ENCODE measurements at regions not wholly inside any gene's neighbourhood (a gene's known extent, or its start where the extent isn't known, plus 50 kb on each side); places are given as distances from the start of the nearest gene placed in this dataset.

DNA sequence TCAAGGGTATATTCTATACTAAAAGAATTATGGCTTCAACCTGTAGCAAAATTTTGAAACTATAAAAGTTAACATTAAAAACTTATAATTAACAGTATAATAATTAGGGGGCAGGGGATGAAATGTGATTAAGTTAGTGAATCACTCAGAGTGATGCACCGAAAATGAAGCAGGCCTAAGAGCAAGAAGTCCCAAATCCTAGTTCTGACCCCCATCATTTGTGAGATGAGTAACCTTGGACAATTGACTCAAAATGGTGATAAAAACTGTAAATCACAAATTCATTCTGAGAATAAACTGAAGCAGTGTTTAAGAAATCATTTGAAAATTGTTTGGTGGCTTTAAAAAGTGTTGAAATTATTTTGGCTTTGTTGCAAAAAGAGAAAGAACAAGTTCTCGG lies 56.8 kb downstream of the KLF12 start:
- TF ChIP-seq, protein P1, sequence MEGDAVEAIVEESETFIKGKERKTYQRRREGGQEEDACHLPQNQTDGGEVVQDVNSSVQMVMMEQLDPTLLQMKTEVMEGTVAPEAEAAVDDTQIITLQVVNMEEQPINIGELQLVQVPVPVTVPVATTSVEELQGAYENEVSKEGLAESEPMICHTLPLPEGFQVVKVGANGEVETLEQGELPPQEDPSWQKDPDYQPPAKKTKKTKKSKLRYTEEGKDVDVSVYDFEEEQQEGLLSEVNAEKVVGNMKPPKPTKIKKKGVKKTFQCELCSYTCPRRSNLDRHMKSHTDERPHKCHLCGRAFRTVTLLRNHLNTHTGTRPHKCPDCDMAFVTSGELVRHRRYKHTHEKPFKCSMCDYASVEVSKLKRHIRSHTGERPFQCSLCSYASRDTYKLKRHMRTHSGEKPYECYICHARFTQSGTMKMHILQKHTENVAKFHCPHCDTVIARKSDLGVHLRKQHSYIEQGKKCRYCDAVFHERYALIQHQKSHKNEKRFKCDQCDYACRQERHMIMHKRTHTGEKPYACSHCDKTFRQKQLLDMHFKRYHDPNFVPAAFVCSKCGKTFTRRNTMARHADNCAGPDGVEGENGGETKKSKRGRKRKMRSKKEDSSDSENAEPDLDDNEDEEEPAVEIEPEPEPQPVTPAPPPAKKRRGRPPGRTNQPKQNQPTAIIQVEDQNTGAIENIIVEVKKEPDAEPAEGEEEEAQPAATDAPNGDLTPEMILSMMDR (IDR thresholded peaks at IDR 0.05), result no peak
- ATAC-seq, result no peak
- H3K4me1 ChIP-seq, result peaks cover 25% of the 10 kb centered on the region
- 70 to 76% (median 71%) methylated on average over 2 of the region's 2 CpGs for WGBS, 3 donors
- H3K4me3 ChIP-seq, result no peak overlapping the region
- H3K9me3 ChIP-seq, result no peaks in the 10 kb centered on the region
- H3K36me3 ChIP-seq (ENCODE audit: insufficient read depth in 1 of 2, low read depth in 1 of 2), result no peaks in the 10 kb centered on the region
- intact Hi-C loops (cut with DNase I), result loop anchor here in 1 of 2 donors (10.0 kb wide), 1 partner anchor 47 kb away; no protein-coding TSS in a partner anchor
- no peak for DNase-seq
- H3K27ac ChIP-seq, result no peak overlapping the region
- H3K27me3 ChIP-seq (ENCODE audit: insufficient read depth in 3 of 3, low read length in 2 of 3), result no peaks in the 10 kb centered on the region

DNA sequence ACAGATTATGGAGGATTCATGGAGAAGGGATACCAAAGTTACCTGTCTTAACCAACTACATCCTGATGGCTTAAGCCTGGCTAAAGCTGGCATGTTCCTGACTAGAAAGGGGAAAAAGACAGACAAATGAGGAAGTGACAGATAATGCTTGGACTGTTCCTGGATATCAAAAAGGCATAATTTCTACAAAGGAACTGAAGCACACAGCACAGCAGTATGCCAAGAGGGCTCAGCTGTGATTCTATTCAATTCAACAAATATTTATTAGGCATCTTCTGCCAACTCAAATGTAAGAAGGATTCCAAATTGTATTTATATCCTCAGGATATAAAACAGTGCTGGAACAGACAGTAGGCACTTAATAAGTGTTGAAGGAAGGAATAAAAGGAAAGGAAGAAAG lies 59.5 kb downstream of the KLF12 start:
- Histone ChIP-seq H3K36me3 (ENCODE audit: insufficient read depth in 1 of 2, low read depth in 1 of 2) (no peaks in the 10 kb centered on the region), H3K27me3 (ENCODE audit: insufficient read depth in 3 of 3, low read length in 2 of 3) (no peaks in the 10 kb centered on the region), H3K27ac (no peak overlapping the region), H3K9me3 (no peaks in the 10 kb centered on the region), H3K4me3 (no peak overlapping the region), H3K4me1 (peaks cover 25% of the 10 kb centered on the region)
- ATAC-seq (no peak), DNase-seq (no peak)
- TF ChIP-seq, protein P1 (IDR thresholded peaks at IDR 0.05), result no peak
- intact Hi-C loops (cut with DNase I), result loop anchor here in 1 of 2 donors (10.0 kb wide), 1 partner anchor 50 kb away; no protein-coding TSS in a partner anchor

DNA sequence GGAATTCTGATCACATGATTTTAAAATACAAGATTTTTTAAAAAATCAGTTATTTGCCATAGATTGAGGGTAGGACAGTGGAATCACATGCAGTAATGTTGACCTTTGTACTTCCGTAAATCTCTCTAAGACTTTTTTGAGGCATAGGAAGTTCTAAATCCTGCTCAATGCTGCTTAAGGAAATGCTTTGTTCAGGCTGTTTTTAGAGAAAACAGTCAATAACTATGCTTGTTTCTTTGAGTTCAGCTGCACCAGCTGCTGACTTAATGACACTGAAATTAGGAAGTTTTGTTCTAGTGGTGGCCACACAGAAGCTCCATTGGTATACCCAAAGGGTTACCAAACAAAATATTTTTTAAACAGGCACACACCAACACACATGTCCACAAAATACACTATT lies 60.9 kb downstream of the KLF12 start:
- H3K27ac ChIP-seq, result no peak overlapping the region
- no peaks in the 10 kb centered on the region for H3K36me3 ChIP-seq (ENCODE audit: insufficient read depth in 1 of 2, low read depth in 1 of 2)
- no peaks in the 10 kb centered on the region for H3K9me3 ChIP-seq
- H3K4me1 ChIP-seq, result peaks cover 24% of the 10 kb centered on the region
- no peak overlapping the region for H3K4me3 ChIP-seq
- ATAC-seq (no peak), DNase-seq (no peak)
- 68 to 87% (median 81%) methylated on average over 1 of the region's 1 CpG for WGBS, 3 donors
- no peaks in the 10 kb centered on the region for H3K27me3 ChIP-seq (ENCODE audit: insufficient read depth in 3 of 3, low read length in 2 of 3)
- TF ChIP-seq, protein P1 (IDR thresholded peaks at IDR 0.05), result no peak
- intact Hi-C loops (cut with DNase I), result loop anchor here in 1 of 2 donors (10.0 kb wide), 1 partner anchor 52 kb away; no protein-coding TSS in a partner anchor

DNA sequence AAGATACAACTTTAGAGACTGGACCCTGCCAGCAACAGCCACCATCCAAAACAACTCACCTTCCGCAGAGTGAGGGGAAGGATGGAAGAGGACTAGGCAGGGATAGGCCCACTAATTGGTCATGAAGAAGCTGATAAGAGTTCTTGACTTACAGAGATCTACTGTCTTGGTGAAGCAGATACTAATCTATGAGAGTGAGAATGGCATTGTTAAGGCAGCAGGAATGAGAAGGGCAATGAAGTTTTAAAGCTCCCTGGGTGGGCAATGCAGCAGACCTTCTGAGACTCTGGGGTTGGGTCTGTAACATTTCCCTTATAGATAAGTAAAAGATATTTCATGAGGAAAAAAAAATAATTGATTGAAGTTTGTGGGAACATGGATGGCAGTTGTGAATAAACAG lies 63.7 kb downstream of the KLF12 start:
- H3K27ac ChIP-seq, result no peak overlapping the region
- no peak overlapping the region for H3K4me3 ChIP-seq
- no peaks in the 10 kb centered on the region for H3K36me3 ChIP-seq (ENCODE audit: insufficient read depth in 1 of 2, low read depth in 1 of 2)
- no peak for DNase-seq
- no peaks in the 10 kb centered on the region for H3K9me3 ChIP-seq
- ATAC-seq, result no peak
- no peaks in the 10 kb centered on the region for H3K27me3 ChIP-seq (ENCODE audit: insufficient read depth in 3 of 3, low read length in 2 of 3)
- intact Hi-C loops (cut with DNase I), result loop anchor here in 1 of 2 donors (10.0 kb wide), 1 partner anchor 54 kb away; no protein-coding TSS in a partner anchor
- H3K4me1 ChIP-seq, result peaks cover 31% of the 10 kb centered on the region
- 97 to 100% (median 97%) methylated on average over 1 of the region's 1 CpG for WGBS, 3 donors
- TF ChIP-seq, protein P1 (IDR thresholded peaks at IDR 0.05), result no peak

DNA sequence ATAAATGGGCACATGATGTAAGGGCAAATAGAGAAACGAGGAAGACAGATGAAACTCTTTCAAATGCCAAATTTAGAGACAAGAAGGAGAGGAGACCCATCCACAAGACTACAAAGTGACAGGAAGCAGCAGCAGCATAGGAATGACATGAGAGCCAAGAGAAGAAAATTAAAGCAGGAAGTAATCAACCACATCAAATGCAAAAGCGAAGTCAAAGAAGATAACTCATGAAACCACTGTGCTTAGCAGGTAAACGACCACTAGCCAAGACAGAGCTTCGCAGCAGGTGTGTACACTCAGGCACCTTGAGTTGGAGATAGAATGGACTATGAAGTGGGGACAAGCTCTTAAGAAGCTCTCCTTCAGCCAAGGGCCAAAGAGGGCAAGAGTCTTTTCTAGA lies 64.1 kb downstream of the KLF12 start:
- intact Hi-C loops (cut with DNase I), result loop anchor here in 1 of 2 donors (10.0 kb wide), 1 partner anchor 55 kb away; no protein-coding TSS in a partner anchor
- WGBS, 3 donors, result 68 to 83% (median 71%) methylated on average over 4 of the region's 4 CpGs
- Histone ChIP-seq H3K36me3 (ENCODE audit: insufficient read depth in 1 of 2, low read depth in 1 of 2) (no peaks in the 10 kb centered on the region), H3K27me3 (ENCODE audit: insufficient read depth in 3 of 3, low read length in 2 of 3) (no peaks in the 10 kb centered on the region), H3K27ac (no peak overlapping the region), H3K4me3 (no peak overlapping the region), H3K9me3 (no peaks in the 10 kb centered on the region), H3K4me1 (peaks cover 28% of the 10 kb centered on the region)
- no peak for DNase-seq
- TF ChIP-seq, protein P1 (IDR thresholded peaks at IDR 0.05), result no peak
- ATAC-seq, result no peak
